SK-N-SH treated with all-trans-retinoic acid at 6 μM for 48 hours (cell line): ENCODE measurements at regions not wholly inside any gene's neighbourhood (a gene's known extent, or its start where the extent isn't known, plus 50 kb on each side); places are given as distances from the start of the nearest gene placed in this dataset.

ENCODE experiments used
- ATAC-seq: fragments of 200-7000 bp; cut with Tn5 transposase; 3 replicates; pipeline ENCODE4 v1.9.1; 2020; ENCODE audit warnings: mild to moderate bottlenecking, moderate library complexity
- ARNTL ChIP-seq: fragments of 450-650 bp; formaldehyde crosslinking; IDR thresholded peaks from 2 replicates; pipeline ENCODE4 v1.5.0; 2020; ENCODE audit warnings: low read depth, mild to moderate bottlenecking, moderate library complexity, borderline replicate concordance
- BACH2 ChIP-seq: fragments of 250-450 bp; sonication (Bioruptor Pico); IDR thresholded peaks from 2 replicates; pipeline ENCODE4 v1.9.0; 2021; ENCODE audit warnings: mild to moderate bottlenecking, borderline replicate concordance
- CREB5 ChIP-seq: fragments of 250-450 bp; sonication (Bioruptor Pico); IDR thresholded peaks from 2 replicates; pipeline ENCODE4 v1.5.1; 2020; ENCODE audit warnings: low read depth, mild to moderate bottlenecking, moderate library complexity
- CSDC2 ChIP-seq: fragments of 250-450 bp; sonication (Bioruptor Pico); IDR thresholded peaks from 2 replicates; pipeline ENCODE4 v1.5.0; 2020; ENCODE audit warnings: mild to moderate bottlenecking, moderate library complexity
- CSRNP3 ChIP-seq: fragments of 250-450 bp; sonication (Bioruptor Pico); IDR thresholded peaks from 2 replicates; pipeline ENCODE4 v1.5.1; 2021; ENCODE audit warnings: mild to moderate bottlenecking, moderate library complexity
- ESRRG ChIP-seq: fragments of 250-450 bp; sonication (Bioruptor Pico); IDR thresholded peaks from 2 replicates; pipeline ENCODE4 v1.6.1; 2021; ENCODE audit warnings: mild to moderate bottlenecking
- GLIS3 ChIP-seq: fragments of 250-450 bp; sonication (Bioruptor Pico); IDR thresholded peaks from 2 replicates; pipeline ENCODE4 v1.5.0; 2020; ENCODE audit warnings: mild to moderate bottlenecking, moderate library complexity
- ISL1 ChIP-seq: fragments of 250-450 bp; sonication (Bioruptor Pico); IDR thresholded peaks from 2 replicates; pipeline ENCODE4 v2.1.2; 2022; ENCODE audit warnings: mild to moderate bottlenecking, moderate library complexity
- OSR1 ChIP-seq: fragments of 250-450 bp; sonication (Bioruptor Pico); IDR thresholded peaks from 2 replicates; pipeline ENCODE4 v1.8.0; 2022; ENCODE audit warnings: moderate library complexity, mild to moderate bottlenecking, inconsistent platforms
- POU6F1 ChIP-seq: fragments of 250-450 bp; sonication (Bioruptor Pico); IDR thresholded peaks from 2 replicates; pipeline ENCODE4 v1.8.0; 2021; ENCODE audit warnings: low read depth, mild to moderate bottlenecking, moderate library complexity, borderline replicate concordance
- PPARA ChIP-seq: fragments of 250-450 bp; sonication (Bioruptor Pico); IDR thresholded peaks from 2 replicates; pipeline ENCODE4 v1.5.0; 2020; ENCODE audit warnings: mild to moderate bottlenecking, borderline replicate concordance
- SNAI2 ChIP-seq: fragments of 250-450 bp; sonication (Bioruptor Pico); IDR thresholded peaks from 2 replicates; pipeline ENCODE4 v1.5.0; 2020; ENCODE audit warnings: mild to moderate bottlenecking, moderate library complexity
- TCF4 ChIP-seq: fragments of 250-450 bp; sonication (Bioruptor Pico); IDR thresholded peaks from 2 replicates; pipeline ENCODE4 v1.8.0; 2021; ENCODE audit warnings: mild to moderate bottlenecking, moderate library complexity, borderline replicate concordance
- TOX ChIP-seq: fragments of 250-450 bp; sonication (Bioruptor Pico); IDR thresholded peaks from 2 replicates; pipeline ENCODE4 v1.8.0; 2021; ENCODE audit warnings: mild to moderate bottlenecking, moderate library complexity, borderline replicate concordance
- ZC3H10 ChIP-seq: fragments of 250-450 bp; sonication (Bioruptor Pico); IDR thresholded peaks from 2 replicates; pipeline ENCODE4 v1.5.1; 2021; ENCODE audit warnings: mild to moderate bottlenecking, moderate library complexity
- ZFP3 ChIP-seq: fragments of 250-450 bp; sonication (Bioruptor Pico); IDR thresholded peaks from 2 replicates; pipeline ENCODE4 v1.5.0; 2020; ENCODE audit warnings: mild to moderate bottlenecking, moderate library complexity
- ZFP30 ChIP-seq: fragments of 450-650 bp; formaldehyde crosslinking; IDR thresholded peaks from 2 replicates; pipeline ENCODE4 v1.5.0; 2022; ENCODE audit warnings: mild to moderate bottlenecking, moderate library complexity
- ZNF70 ChIP-seq: fragments of 450-650 bp; formaldehyde crosslinking; IDR thresholded peaks from 2 replicates; pipeline ENCODE4 v1.5.0; 2020; ENCODE audit warnings: mild to moderate bottlenecking, moderate library complexity
- ZNF8 ChIP-seq: fragments of 450-650 bp; formaldehyde crosslinking; IDR thresholded peaks from 2 replicates; pipeline ENCODE4 v1.5.0; 2020; ENCODE audit warnings: mild to moderate bottlenecking, moderate library complexity
- TF ChIP-seq, protein P1 (sequence below): fragments of 250-450 bp; sonication (Bioruptor Pico); IDR thresholded peaks from 2 replicates; pipeline ENCODE4 v1.5.0; 2020; ENCODE audit warnings: mild to moderate bottlenecking, moderate library complexity
- TF ChIP-seq, protein P2 (sequence below): fragments of 250-450 bp; sonication (Bioruptor Pico); IDR thresholded peaks from 2 replicates; pipeline ENCODE4 v1.8.0; 2020; ENCODE audit warnings: mild to moderate bottlenecking, moderate library complexity, borderline replicate concordance

GRCh38 chr4:63580796-63581475 is 828.3 kb downstream of the TECRL start:
- TF ChIP-seq ARNTL (no peak), GLIS3 (CRISPR knock-in tag) (no peak), ZFP3 (CRISPR knock-in tag) (no peak), ZC3H10 (CRISPR knock-in tag) (no peak), PPARA (no peak), CSRNP3 (CRISPR knock-in tag) (no peak), ESRRG (no peak), ZNF8 (no peak), CREB5 (CRISPR knock-in tag) (no peak), CSDC2 (CRISPR knock-in tag) (no peak), TCF4 (no peak), TOX (CRISPR knock-in tag) (no peak), ZNF70 (CRISPR knock-in tag) (no peak), POU6F1 (no peak), ZFP30 (CRISPR knock-in tag) (no peak)
- TF ChIP-seq, all 23 proteins: peak for 0
- no peak for ATAC-seq

- TF ChIP-seq BACH2 (no peak), ZC3H10 (CRISPR knock-in tag) (no peak), ESRRG (no peak), SNAI2 (CRISPR knock-in tag) (no peak), CSDC2 (CRISPR knock-in tag) (no peak), ZFP3 (CRISPR knock-in tag) (no peak), PPARA (no peak), CREB5 (CRISPR knock-in tag) (no peak), ZNF8 (no peak), ZNF70 (CRISPR knock-in tag) (no peak), ZFP30 (CRISPR knock-in tag) (no peak), OSR1 (CRISPR knock-in tag) (no peak), ARNTL (no peak), ISL1 (no peak), TOX (CRISPR knock-in tag) (no peak)
- TF ChIP-seq, protein P1, sequence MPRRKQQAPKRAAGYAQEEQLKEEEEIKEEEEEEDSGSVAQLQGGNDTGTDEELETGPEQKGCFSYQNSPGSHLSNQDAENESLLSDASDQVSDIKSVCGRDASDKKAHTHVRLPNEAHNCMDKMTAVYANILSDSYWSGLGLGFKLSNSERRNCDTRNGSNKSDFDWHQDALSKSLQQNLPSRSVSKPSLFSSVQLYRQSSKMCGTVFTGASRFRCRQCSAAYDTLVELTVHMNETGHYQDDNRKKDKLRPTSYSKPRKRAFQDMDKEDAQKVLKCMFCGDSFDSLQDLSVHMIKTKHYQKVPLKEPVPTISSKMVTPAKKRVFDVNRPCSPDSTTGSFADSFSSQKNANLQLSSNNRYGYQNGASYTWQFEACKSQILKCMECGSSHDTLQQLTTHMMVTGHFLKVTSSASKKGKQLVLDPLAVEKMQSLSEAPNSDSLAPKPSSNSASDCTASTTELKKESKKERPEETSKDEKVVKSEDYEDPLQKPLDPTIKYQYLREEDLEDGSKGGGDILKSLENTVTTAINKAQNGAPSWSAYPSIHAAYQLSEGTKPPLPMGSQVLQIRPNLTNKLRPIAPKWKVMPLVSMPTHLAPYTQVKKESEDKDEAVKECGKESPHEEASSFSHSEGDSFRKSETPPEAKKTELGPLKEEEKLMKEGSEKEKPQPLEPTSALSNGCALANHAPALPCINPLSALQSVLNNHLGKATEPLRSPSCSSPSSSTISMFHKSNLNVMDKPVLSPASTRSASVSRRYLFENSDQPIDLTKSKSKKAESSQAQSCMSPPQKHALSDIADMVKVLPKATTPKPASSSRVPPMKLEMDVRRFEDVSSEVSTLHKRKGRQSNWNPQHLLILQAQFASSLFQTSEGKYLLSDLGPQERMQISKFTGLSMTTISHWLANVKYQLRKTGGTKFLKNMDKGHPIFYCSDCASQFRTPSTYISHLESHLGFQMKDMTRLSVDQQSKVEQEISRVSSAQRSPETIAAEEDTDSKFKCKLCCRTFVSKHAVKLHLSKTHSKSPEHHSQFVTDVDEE (CRISPR knock-in tag): no peak
- TF ChIP-seq, protein P2, sequence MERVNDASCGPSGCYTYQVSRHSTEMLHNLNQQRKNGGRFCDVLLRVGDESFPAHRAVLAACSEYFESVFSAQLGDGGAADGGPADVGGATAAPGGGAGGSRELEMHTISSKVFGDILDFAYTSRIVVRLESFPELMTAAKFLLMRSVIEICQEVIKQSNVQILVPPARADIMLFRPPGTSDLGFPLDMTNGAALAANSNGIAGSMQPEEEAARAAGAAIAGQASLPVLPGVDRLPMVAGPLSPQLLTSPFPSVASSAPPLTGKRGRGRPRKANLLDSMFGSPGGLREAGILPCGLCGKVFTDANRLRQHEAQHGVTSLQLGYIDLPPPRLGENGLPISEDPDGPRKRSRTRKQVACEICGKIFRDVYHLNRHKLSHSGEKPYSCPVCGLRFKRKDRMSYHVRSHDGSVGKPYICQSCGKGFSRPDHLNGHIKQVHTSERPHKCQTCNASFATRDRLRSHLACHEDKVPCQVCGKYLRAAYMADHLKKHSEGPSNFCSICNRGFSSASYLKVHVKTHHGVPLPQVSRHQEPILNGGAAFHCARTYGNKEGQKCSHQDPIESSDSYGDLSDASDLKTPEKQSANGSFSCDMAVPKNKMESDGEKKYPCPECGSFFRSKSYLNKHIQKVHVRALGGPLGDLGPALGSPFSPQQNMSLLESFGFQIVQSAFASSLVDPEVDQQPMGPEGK (CRISPR knock-in tag): no peak
- ATAC-seq: no peak
These were observed 830.9 kb downstream of the TECRL start for GRCh38 chr4:63578383-63578782.
